ENCODE measurements at regions not wholly inside any gene's neighbourhood (a gene's known extent, or its start where the extent isn't known, plus 50 kb on each side); places are given as distances from the start of the nearest gene placed in this dataset.

GRCh38 chr19:30172613-30173242, 199.5 kb upstream of the ZNF536 start:
- no peak for DNase-seq

GRCh38 chr19:30173593-30174356, 198.4 kb upstream of the ZNF536 start:
- DNase-seq: no peak

DNA sequence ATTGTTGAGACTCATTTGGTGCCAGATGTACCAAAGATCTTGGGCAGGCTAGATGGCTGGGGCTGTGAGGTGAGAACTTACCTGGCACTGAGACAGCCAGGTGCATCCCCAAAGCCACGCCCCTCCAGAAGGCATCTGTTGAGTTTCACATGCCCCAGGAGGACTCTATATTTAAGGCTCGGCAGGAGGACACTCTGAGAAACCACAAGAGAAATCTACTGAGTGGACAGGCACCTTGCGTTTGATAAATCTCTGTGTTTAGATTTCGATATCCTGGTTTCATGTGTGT, 197.9 kb upstream of the ZNF536 start:
- DNase-seq: no peak

DNA sequence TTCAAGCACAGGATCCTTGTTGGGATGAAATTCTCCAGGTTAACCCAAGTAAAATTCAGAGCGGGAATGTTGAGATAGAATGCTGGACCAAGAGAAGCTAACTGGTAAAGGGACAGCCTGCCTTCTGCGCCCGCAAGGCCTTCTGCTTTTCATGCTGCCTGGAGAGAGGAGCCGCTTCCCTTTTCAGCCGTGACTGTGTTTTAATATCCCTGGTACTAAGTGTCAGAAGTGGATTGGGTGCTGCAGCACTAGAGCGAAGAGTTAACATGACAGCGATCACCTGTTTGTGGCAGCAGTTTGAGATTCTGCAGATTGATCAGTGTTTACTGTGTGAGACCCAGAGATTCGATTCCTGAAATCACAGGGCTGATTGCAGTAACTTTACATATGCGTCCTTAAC, 197.4 kb upstream of the ZNF536 start:
- DNase-seq: no peak

- DNase-seq: no peak
Measured at GRCh38 chr19:30175987-30176386, 196.2 kb upstream of the ZNF536 start.

GRCh38 chr19:30178721-30179402, 193.3 kb upstream of the ZNF536 start:
- DNase-seq: no peak

DNA sequence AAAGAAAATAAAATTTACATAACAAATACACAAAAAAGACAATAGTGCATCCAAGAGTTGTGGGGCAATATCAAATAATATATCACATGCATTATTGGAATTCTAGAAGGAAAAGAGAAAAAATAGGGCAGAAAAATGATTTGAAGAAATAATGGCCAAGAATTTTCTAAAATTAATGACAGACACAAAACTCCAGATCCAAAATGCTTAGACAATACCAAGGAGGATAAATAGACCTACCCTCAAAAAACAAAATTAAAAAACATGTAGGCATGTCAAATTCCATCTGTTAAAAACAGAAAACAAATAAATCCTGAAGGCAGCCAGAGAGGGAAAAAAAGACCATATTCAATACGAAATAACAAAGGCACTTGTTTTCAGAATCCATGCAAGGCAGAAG, 191.5 kb upstream of the ZNF536 start:
- DNase-seq: no peak

- DNase-seq: no peak
Measured at GRCh38 chr19:30183807-30184490, 188.2 kb upstream of the ZNF536 start.

DNA sequence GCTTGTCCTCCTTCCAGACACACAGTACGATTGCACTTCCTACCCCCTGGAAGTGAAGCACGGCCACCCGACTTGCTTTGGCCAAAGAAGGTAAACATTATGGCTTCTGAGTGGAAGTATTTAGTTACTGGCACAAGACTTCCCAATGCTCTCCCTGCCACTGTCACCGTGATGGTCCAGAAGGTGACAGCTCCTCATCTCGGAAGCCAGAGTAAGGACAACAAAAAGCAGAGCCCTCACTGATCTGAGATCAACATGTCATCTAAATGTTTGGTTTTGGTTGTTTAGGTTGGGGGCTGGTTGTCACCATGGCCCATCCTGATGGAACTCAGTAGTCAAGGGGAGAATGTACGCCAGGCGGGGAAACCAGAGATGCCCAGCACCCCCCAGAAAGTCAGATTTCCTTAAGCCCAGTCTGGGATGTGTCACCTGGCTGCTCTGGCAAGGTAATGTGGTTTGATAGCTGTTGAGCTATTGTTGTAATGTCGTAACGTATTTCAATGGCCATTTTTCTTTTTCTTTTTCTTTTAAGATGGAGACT, 170.1 kb upstream of the ZNF536 start:
- no peak for DNase-seq

GRCh38 chr19:30204721-30205120, 167.5 kb upstream of the ZNF536 start:
- DNase-seq: no peak

DNA sequence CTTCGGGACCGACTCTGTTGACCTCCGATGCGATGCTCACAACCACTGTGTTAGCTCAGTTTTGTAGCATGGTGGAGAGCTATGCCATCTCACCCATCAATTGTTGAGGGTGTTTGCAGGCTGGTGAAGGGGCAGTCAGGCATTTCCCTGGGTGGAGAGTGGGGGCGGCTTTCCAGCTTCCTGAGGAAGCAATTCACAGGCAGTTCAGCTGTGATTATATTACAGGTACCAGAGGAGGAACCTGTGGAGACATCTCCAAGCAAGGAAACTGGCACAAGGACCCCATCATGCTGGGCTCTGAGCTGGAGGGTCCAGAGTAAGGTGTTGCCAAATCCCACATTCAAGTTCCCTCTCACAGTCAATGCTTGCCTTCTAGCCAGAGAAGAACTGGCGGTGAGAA, 166.0 kb upstream of the ZNF536 start:
- DNase-seq: no peak

- no peak for DNase-seq
Measured at GRCh38 chr19:30207357-30207756, 164.8 kb upstream of the ZNF536 start.

GRCh38 chr19:30208436-30209060, 163.6 kb upstream of the ZNF536 start:
- DNase-seq: no peak

DNA sequence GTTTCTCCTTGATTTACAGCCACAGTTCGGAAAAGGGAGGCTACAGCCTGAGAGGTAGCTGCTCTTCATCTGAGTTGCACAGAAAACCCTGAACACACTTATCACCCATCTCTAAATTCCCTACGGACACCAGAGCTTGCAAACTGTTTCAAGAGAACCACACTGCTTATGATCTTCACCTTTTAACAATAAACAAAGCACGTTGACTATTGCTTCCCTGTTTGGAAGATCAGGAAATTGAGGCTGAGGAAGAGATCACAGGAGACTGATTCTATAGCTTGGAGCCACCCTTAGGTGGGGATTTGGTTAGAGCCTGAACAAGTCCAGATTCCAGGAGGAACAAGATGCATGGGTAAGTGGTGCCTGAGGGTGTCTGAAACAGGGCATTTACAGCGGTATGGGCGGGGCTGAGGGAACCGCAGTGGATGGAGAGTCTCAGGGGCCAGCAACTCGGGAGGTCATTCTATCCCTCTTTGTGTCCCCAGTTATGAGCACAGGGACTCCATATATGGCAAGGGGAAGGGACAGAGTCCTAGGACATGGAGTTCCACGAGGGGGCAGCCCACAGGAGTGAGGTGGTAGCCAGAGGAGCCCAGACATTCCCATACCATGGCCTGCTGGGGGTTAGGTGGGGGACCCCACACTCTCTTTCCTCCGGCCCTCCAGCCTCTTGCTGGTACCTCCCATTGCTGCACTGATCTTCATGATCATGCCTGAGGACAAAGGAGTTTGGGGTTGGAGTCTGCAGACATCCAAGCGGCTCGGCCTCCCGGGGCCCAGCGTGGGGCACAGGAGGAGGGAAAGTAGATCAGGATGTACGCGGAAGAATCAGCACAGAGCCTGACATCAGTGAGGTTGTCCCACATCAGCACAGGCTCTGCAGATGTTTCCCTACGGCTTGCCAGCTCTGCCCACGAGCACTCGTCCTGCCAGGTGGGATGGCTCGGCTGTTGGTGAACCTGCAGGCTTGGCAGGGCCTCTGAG, 162.3 kb upstream of the ZNF536 start:
- DNase-seq: no peak

DNA sequence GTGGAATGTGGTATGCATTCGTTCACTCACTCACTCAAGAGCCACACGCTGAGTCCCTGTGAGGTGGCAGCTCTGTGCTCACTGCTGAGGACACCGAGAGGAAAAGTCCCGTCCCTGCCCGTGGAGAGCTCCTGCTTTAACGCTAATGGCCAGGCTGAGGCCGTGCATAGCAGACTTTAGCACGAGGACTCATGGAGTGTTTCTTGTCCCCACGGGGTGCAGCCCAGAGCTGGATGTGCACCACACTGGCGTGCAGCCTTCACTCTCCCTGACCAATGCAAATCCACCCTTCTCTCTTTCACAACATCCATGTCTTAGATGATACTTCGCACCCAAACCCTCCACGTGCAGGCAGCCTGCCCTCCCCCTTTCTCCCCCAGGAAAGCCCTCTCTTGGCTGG, 159.6 kb upstream of the ZNF536 start:
- DNase-seq: no peak

DNA sequence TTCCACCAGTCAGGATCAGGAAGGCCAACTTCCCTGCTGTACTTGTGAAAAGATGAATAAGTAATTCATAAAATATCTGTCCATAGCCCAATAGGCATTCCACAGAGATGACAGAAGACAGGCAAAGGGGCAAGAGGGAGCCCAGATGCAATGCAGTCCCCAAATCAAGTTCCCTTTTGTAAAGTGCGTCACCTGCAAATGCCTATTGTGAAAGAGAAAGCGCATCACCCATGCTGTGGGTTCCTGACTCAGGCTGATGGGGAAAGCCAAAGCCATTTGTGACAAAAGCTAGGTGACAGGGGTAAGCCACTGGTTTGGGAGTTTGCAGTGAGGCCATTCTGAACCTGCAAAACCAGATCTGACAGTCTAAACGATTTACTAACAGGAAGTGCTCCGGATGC, 157.5 kb upstream of the ZNF536 start:
- no peak for DNase-seq

DNA sequence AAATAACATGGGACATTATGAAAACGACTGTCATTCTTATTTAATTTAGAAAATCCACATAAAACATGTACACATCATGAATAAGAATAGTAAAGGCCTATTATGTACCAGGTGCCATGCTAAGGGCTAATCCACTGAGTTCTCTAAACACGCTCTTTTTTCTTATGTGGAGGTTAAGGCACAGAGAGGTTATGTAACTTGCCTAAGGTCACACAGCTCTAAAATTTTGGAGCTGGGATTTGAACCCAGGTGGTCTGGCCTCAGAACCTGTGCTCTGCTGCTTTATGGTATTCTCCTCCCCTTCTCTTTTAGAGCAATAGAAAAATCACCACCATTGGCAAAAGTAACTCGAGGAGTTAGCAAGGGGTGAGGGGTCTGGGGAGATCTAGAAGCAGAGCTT, 156.9 kb upstream of the ZNF536 start:
- DNase-seq: no peak

- no peak for DNase-seq
Measured at GRCh38 chr19:30216453-30216852, 155.7 kb upstream of the ZNF536 start.

DNA sequence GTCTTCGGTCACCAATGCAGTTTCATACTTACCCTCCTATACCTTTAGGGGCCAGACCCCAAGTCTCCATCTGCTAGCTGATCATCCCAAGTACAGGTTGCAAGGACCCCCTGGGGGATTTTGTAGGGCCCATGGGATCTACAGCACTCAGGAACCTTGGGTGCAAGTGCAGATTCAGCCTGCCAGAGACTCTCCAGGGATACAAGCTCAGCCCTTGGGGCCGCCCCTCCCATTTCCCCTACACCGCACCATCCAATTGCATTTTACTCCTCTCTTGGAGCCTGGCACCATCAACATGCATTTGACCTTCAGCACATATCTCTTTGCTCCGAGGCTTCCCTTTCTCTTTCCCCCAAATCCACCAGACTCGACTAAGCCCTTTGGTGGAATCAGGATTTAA, 154.7 kb upstream of the ZNF536 start:
- DNase-seq: no peak

- DNase-seq: no peak
Measured at GRCh38 chr19:30219702-30220101, 152.5 kb upstream of the ZNF536 start.

DNA sequence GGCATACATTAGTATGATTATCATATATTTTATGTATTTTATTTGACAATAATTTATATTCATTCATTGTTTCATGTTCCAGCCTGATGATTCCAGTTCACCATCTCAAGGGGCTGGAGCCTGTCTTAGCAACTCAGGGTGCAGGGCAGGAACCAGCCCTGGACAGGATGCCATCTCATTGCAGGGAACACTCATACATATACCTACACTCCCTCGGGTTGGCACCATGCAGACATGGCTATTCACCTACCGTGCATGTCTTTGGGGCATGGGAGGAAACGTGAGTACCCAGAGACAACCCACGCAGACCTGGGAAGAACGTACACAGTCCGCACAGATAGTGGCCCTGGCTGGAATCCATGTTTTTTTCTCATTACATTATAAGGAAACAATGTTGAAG, 151.0 kb upstream of the ZNF536 start:
- DNase-seq: no peak

DNA sequence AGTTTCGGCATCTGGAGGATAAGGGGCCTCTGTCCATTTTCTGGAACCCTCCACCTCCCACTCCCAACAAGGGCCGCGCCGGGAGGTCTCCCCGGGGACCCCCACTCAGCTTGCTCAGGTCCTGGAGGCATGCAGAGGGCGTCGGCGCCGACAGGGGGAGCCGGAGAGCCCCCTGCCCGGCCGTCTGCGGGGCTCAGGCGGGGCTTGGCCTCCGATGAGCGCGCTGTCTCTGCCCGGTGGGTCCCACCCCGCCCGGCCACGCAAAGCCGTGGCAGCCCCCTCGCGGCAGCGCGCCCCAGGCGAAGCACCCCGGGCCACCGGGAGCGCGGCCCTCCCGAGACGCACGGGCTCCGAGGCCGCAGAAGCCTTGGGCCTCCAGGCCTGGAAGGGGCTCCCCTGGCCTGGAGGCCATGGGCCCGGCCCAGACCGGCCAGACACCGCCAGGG, 149.7 kb upstream of the ZNF536 start:
- peak; percentile 72 for DNase-seq

All from retina (tissue), 1 donor.